ENCODE measurements at regions not wholly inside any gene's neighbourhood (a gene's known extent, or its start where the extent isn't known, plus 50 kb on each side); places are given as distances from the start of the nearest gene placed in this dataset.

GRCh38 chr3:74842141-74842540, 227.7 kb upstream of the CNTN3 start:
- TF ChIP-seq POLR2A (IDR thresholded peaks at IDR 0.05; ENCODE audit: low read length) (no peak), GATA1 (IDR thresholded peaks at IDR 0.05; ENCODE audit: low read depth, low read length) (no peak)

Measured in erythroblast (primary cell).